KMS-11 (cell line): ENCODE measurements at regions not wholly inside any gene's neighbourhood (a gene's known extent, or its start where the extent isn't known, plus 50 kb on each side); places are given as distances from the start of the nearest gene placed in this dataset.

Experiments used
- H2AFZ ChIP-seq: fragments of 200-600 bp; sonication (generic); 2 replicates; pipeline ENCODE4 v1.6.1; 2016; ENCODE audit warnings: antibody characterized with exemption, mixed run types, low read depth
- H3K27ac ChIP-seq: fragments of 200-600 bp; sonication (generic); 2 replicates; pipeline ENCODE4 v1.6.1; 2016; ENCODE audit warnings: mild to moderate bottlenecking, mixed run types
- H3K27me3 ChIP-seq: fragments of 200-600 bp; sonication (generic); 2 replicates; pipeline ENCODE4 v1.6.1; 2017; ENCODE audit warnings: mild to moderate bottlenecking, low read depth, mixed run types, moderate library complexity; ENCODE audit not compliant: insufficient read depth
- H3K36me3 ChIP-seq: fragments of 200-600 bp; sonication (generic); 2 replicates; pipeline ENCODE4 v1.6.1; 2017; ENCODE audit warnings: mild to moderate bottlenecking, mixed run types; ENCODE audit not compliant: insufficient read depth
- H3K4me1 ChIP-seq: fragments of 200-600 bp; sonication (generic); 2 replicates; pipeline ENCODE4 v1.6.1; 2016; ENCODE audit warnings: mild to moderate bottlenecking, low read depth, mixed run types; ENCODE audit not compliant: poor library complexity, severe bottlenecking
- H3K4me2 ChIP-seq: fragments of 200-600 bp; sonication (generic); 2 replicates; pipeline ENCODE4 v1.7.0; 2016; ENCODE audit warnings: mild to moderate bottlenecking, mixed run types
- H3K4me3 ChIP-seq: fragments of 200-600 bp; sonication (generic); IDR thresholded peaks from 2 replicates; pipeline ENCODE4 v1.6.1; 2017; ENCODE audit warnings: low read depth, low read length, mixed read lengths; ENCODE audit not compliant: insufficient read depth
- H3K79me2 ChIP-seq: fragments of 200-600 bp; sonication (generic); 2 replicates; pipeline ENCODE4 v1.6.1; 2016; ENCODE audit warnings: low read depth, mixed run types; ENCODE audit not compliant: insufficient read depth
- H3K9ac ChIP-seq: fragments of 200-600 bp; sonication (generic); 2 replicates; pipeline ENCODE4 v1.6.1; 2016; ENCODE audit warnings: mild to moderate bottlenecking, mixed run types
- H4K20me1 ChIP-seq: fragments of 200-600 bp; sonication (generic); 2 replicates; pipeline ENCODE4 v1.6.1; 2016; ENCODE audit warnings: mild to moderate bottlenecking, mixed run types; ENCODE audit not compliant: insufficient read depth
- TF ChIP-seq, protein P1 (sequence below): fragments of 200-600 bp; sonication (generic); conservative IDR thresholded peaks from 2 replicates; pipeline ENCODE4 v1.6.1; 2017; ENCODE audit warnings: low read depth, mild to moderate bottlenecking, antibody characterized with exemption, low read length, moderate library complexity, mixed read lengths

DNA sequence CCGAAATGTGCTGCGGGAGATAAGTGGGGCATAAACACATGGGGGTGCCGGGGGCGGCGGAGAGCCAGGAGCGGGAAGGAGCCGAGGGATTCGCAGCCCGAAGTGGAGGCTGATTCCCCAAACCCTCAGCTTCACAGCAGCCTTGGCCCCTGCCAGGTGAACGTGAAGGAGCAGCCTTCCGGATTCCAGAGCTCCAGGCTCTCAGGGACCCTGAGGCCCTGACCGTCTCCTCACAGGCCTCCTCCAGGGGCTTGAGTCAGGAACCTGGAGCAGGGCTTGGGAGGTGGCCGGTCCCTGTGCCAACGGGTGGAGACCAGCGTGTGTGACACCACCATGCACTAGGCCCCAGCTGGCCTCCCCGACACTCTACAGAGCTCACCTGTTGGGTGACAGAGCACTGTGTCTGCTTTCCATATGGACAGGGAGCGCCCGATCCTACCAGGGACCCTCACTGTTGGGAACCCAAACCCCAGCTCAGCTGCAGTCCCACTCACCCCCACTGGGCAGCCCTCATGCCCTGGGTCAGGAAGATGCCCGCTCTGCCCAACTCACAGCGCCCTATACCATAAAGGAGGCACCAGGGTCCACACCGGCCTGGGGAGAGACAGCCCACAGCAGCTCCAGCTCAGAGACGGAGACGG, 117.6 kb upstream of the OTOS start:
- Histone ChIP-seq H2AFZ (no peak overlapping the region), H4K20me1 (no peaks in the 10 kb centered on the region), H3K4me1 (no peaks in the 10 kb centered on the region), H3K4me2 (no peak overlapping the region), H3K79me2 (no peaks in the 10 kb centered on the region), H3K4me3 (no peak overlapping the region), H3K27me3 (peaks cover 11% of the 10 kb centered on the region; the same call in 1 of the 2 replicates), H3K27ac (no peak overlapping the region), H3K9ac (no peak overlapping the region), H3K36me3 (no peaks in the 10 kb centered on the region)
- TF ChIP-seq, protein P1, sequence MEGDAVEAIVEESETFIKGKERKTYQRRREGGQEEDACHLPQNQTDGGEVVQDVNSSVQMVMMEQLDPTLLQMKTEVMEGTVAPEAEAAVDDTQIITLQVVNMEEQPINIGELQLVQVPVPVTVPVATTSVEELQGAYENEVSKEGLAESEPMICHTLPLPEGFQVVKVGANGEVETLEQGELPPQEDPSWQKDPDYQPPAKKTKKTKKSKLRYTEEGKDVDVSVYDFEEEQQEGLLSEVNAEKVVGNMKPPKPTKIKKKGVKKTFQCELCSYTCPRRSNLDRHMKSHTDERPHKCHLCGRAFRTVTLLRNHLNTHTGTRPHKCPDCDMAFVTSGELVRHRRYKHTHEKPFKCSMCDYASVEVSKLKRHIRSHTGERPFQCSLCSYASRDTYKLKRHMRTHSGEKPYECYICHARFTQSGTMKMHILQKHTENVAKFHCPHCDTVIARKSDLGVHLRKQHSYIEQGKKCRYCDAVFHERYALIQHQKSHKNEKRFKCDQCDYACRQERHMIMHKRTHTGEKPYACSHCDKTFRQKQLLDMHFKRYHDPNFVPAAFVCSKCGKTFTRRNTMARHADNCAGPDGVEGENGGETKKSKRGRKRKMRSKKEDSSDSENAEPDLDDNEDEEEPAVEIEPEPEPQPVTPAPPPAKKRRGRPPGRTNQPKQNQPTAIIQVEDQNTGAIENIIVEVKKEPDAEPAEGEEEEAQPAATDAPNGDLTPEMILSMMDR = no peak

DNA sequence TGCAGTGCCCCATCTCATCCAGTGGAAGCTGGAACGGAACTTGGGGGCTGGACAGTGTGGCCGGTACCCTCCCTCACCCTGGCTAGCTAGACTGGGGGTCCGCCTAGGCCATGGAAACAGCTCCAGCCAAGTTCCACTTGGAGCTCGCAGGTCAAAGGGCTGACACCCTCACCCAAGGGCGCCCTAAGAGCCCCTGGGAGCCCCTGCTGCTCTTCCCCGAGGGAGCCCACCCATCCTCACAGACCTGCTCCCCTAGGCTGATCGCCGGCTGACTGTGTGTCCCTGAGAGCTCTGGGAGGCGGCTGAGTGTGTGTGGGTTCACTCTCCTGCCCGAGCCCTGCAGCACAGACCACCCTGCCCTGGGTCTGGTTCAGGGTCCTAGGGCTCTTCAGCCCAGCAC, 118.2 kb upstream of the OTOS start:
- Histone ChIP-seq H4K20me1 (no peaks in the 10 kb centered on the region), H3K4me2 (no peak overlapping the region), H3K27me3 (peaks cover 5% of the 10 kb centered on the region; the same call in 1 of the 2 replicates), H3K4me3 (no peak overlapping the region), H3K36me3 (no peaks in the 10 kb centered on the region), H3K4me1 (no peaks in the 10 kb centered on the region), H2AFZ (no peak overlapping the region), H3K27ac (no peak overlapping the region), H3K79me2 (no peaks in the 10 kb centered on the region), H3K9ac (no peak overlapping the region)
- TF ChIP-seq, protein P1 = no peak

DNA sequence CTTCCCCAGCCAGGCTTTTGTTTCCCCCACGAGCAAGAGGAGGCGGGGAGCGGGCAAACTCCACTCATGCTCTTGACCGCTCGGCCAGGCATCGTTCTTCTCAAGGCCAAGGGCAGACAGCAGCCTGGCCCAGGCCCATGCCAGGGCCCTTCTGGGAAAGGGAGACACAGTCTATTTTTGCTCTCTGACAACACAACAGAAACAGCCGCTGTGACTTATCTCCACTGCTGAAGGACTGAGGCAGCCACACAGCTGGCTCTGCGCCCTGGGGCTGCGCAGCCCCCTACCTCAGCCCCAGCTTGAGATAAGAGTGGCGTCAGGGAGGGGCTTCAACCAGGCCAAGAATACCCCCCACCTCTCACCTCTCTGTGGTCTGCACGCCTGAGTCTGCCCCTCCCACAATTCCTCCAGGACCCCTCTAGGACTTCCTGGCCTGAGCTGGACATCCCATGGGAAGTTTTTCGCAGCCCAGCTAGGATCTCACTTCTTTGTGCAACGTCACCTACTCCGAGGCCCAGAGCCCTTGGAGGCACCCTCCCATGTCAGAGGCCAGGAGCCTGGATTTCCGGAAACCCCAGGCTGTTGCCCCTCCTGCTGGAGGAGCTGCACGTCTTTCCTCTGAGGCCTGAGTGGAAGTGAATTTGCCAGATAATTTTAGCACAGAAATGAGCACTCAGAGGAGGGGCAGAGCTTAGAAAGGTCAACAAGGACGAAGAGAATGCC, 118.9 kb upstream of the OTOS start:
- Histone ChIP-seq H3K4me1 (no peaks in the 10 kb centered on the region), H2AFZ (no peak overlapping the region), H3K4me3 (no peak overlapping the region), H3K27ac (no peak overlapping the region), H3K79me2 (no peaks in the 10 kb centered on the region), H3K27me3 (peaks cover 5% of the 10 kb centered on the region; the same call in 1 of the 2 replicates), H3K4me2 (no peak overlapping the region), H3K36me3 (no peaks in the 10 kb centered on the region), H3K9ac (no peak overlapping the region), H4K20me1 (no peaks in the 10 kb centered on the region)
- TF ChIP-seq, protein P1 = no peak

DNA sequence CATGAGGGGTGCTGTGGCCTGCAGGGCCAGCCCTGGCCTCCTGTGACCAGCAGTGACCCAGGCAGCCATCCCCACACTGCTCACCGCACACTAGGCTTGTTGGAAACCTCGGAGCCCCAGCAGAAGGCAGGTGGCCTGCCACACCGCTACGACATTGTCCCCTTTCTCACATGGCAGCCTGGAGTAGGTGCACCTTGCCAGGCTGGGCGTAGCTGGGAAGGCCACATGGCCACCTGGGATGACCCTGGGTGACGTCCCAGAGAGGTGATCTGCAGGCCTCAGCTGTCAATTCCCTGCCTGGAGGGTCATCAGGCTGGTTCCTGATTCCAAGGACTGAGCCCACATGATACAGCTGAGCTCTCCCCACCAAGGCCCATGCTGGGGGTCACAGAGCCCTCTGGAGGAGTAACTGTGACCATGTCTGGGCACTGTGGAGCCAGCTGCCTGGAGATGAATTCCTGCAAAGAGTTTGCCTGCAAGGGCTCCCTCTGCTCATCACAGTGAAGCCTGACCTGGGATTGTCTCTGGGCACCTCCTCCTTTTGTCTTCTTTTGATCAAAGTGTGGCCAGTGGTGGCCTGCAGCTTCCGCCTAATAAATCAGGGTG, 119.6 kb upstream of the OTOS start:
- no peak overlapping the region for H3K4me2 ChIP-seq
- H3K9ac ChIP-seq = no peak overlapping the region
- no peaks in the 10 kb centered on the region for H3K79me2 ChIP-seq
- H3K27me3 ChIP-seq = peaks cover 5% of the 10 kb centered on the region; the same call in 1 of the 2 replicates
- H3K36me3 ChIP-seq = no peaks in the 10 kb centered on the region
- no peak overlapping the region for H3K27ac ChIP-seq
- no peaks in the 10 kb centered on the region for H3K4me1 ChIP-seq
- H3K4me3 ChIP-seq = no peak overlapping the region
- TF ChIP-seq, protein P1 = no peak
- H4K20me1 ChIP-seq = no peaks in the 10 kb centered on the region
- H2AFZ ChIP-seq = no peak overlapping the region
